Keratinocyte (primary cell): ENCODE measurements at regions not wholly inside any gene's neighbourhood (a gene's known extent, or its start where the extent isn't known, plus 50 kb on each side); places are given as distances from the start of the nearest gene placed in this dataset.

Experiments
- DNase-seq: peaks from one replicate; pipeline ENCODE4 v3.0.0-alpha.2; 2011; ENCODE audit warnings: low read depth, missing footprints, low spot score
- FAIRE-seq: peaks from 2 replicates; lab custom pipeline; 2011; peaks lifted over from hg19 to GRCh38; lab: Jason Lieb, UNC
- H2AFZ ChIP-seq: 2 replicates; pipeline ENCODE4 v1.6.0; 2012; ENCODE audit warnings: low read length, control low read depth, inconsistent platforms; ENCODE audit not compliant: control insufficient read depth
- H3K27ac ChIP-seq: 2 replicates; pipeline ENCODE4 v1.5.1; 2011; ENCODE audit warnings: low read length; ENCODE audit not compliant: control insufficient read depth, insufficient read depth
- H3K27me3 ChIP-seq: 3 replicates; pipeline ENCODE4 v1.6.0; 2011; ENCODE audit warnings: low read length; ENCODE audit not compliant: control insufficient read depth, insufficient read depth; ENCODE audit errors: extremely low read depth
- H3K36me3 ChIP-seq, 2 experiments: 2 replicates in 1 of 2; 3 replicates in 1 of 2; pipeline ENCODE4 v1.5.1; 2011; ENCODE audit warnings: low read length in 2 of 2, mild to moderate bottlenecking in 1 of 2; ENCODE audit not compliant: control insufficient read depth in 2 of 2, insufficient read depth in 2 of 2; ENCODE audit errors: extremely low read depth in 1 of 2
- H3K4me1 ChIP-seq: 3 replicates; pipeline ENCODE4 v1.5.1; 2011; ENCODE audit warnings: low read length; ENCODE audit not compliant: control insufficient read depth, insufficient read depth; ENCODE audit errors: extremely low read depth
- H3K4me2 ChIP-seq: 3 replicates; pipeline ENCODE4 v1.6.0; 2011; ENCODE audit warnings: low read depth, low read length; ENCODE audit not compliant: control insufficient read depth, insufficient read depth; ENCODE audit errors: extremely low read depth
- H3K4me3 ChIP-seq, 3 experiments: fragments of 200-600 bp in 1 of 3; sonication (generic) in 1 of 3; 2 replicates in 2 of 3; 3 replicates in 1 of 3; pipeline ENCODE4 v1.5.1; 2011 to 2016; ENCODE audit warnings: low read length in 3 of 3, mild to moderate bottlenecking in 3 of 3, control low read depth in 2 of 3, inconsistent platforms in 1 of 3, low read depth in 1 of 3, mixed read lengths in 1 of 3, mixed run types in 1 of 3, moderate library complexity in 1 of 3; ENCODE audit not compliant: control insufficient read depth in 2 of 3, insufficient read depth in 2 of 3; ENCODE audit errors: extremely low read depth in 1 of 3
- H3K79me2 ChIP-seq: 2 replicates; pipeline ENCODE4 v1.6.0; 2012; ENCODE audit warnings: low read length; ENCODE audit not compliant: control insufficient read depth, insufficient read depth
- H3K9ac ChIP-seq: 3 replicates; pipeline ENCODE4 v1.6.0; 2011; ENCODE audit warnings: low read length; ENCODE audit not compliant: control insufficient read depth, insufficient read depth; ENCODE audit errors: extremely low read depth
- H3K9me1 ChIP-seq: 3 replicates; pipeline ENCODE4 v1.6.0; 2011; ENCODE audit warnings: low read length; ENCODE audit not compliant: control insufficient read depth, insufficient read depth; ENCODE audit errors: extremely low read depth
- H3K9me3 ChIP-seq: 2 replicates; pipeline ENCODE4 v1.5.1; 2012; ENCODE audit warnings: low read depth, low read length; ENCODE audit not compliant: control insufficient read depth
- H4K20me1 ChIP-seq: 3 replicates; pipeline ENCODE4 v1.6.0; 2011; ENCODE audit warnings: low read length; ENCODE audit not compliant: control insufficient read depth, insufficient read depth; ENCODE audit errors: extremely low read depth
- CTCF ChIP-seq, 3 experiments: IDR thresholded peaks in 1 of 3; conservative IDR thresholded peaks in 1 of 3; optimal IDR thresholded peaks in 1 of 3; 2 replicates in 2 of 3; 3 replicates in 1 of 3; pipeline versions ENCODE3 to v1.5.1; 2011; ENCODE audit warnings: low read length in 3 of 3, mild to moderate bottlenecking in 3 of 3, moderate library complexity in 2 of 3, control low read depth in 1 of 3, inconsistent platforms in 1 of 3; ENCODE audit not compliant: insufficient read depth in 2 of 3; ENCODE audit errors: extremely low read depth in 1 of 3
- EZH2 ChIP-seq: IDR thresholded peaks from one replicate; pipeline ENCODE4 v1.6.1; 2012; ENCODE audit warnings: inconsistent platforms, mild to moderate bottlenecking, low read length, moderate library complexity
- dilution Hi-C: fragments of 300-500 bp; cut with MboI; formaldehyde crosslinking; loops from one replicate; pipeline ENCODE4 v1.7.0; 2020; ENCODE audit warnings: low sequenced_read_pairs; ENCODE audit not compliant: extremely low pct_ligation_motif_present

- Histone ChIP-seq H3K4me1 (no peaks in the 10 kb centered on the region), H3K4me3 (no peak overlapping the region), H2AFZ (no peak overlapping the region), H3K9me3 (no peaks in the 10 kb centered on the region), H3K36me3 (no peaks in the 10 kb centered on the region), H3K27me3 (peaks cover 19% of the 10 kb centered on the region), H3K79me2 (no peaks in the 10 kb centered on the region), H4K20me1 (no peaks in the 10 kb centered on the region), H3K4me2 (no peak overlapping the region), H3K9me1 (no peaks in the 10 kb centered on the region), H3K9ac (no peak overlapping the region), H3K27ac (no peak overlapping the region)
- DNase-seq (no peak), FAIRE-seq (no peak)
- dilution Hi-C loops, result no loop called here
- TF ChIP-seq EZH2, result no peak
- no peak for TF ChIP-seq CTCF (optimal IDR thresholded peaks at IDR 0.05 in 1 of 3, IDR thresholded peaks at IDR 0.05 in 1 of 3, conservative IDR thresholded peaks at IDR 0.05 in 1 of 3; ENCODE audit: extremely low read depth in 1 of 3, insufficient read depth in 2 of 3, low read length in 3 of 3)
Measured at GRCh38 chr11:116506263-116506825, 266.4 kb downstream of the BUD13 start.

- no peak overlapping the region for H2AFZ ChIP-seq
- no peaks in the 10 kb centered on the region for H3K9me3 ChIP-seq
- no peaks in the 10 kb centered on the region for H4K20me1 ChIP-seq
- H3K27ac ChIP-seq, result no peak overlapping the region
- H3K9me1 ChIP-seq, result no peaks in the 10 kb centered on the region
- peaks cover 27% of the 10 kb centered on the region for H3K27me3 ChIP-seq
- H3K36me3 ChIP-seq, result no peaks in the 10 kb centered on the region
- H3K4me3 ChIP-seq, result no peak overlapping the region
- H3K9ac ChIP-seq, result no peak overlapping the region
- FAIRE-seq, result no peak
- no peak for TF ChIP-seq CTCF (optimal IDR thresholded peaks at IDR 0.05 in 1 of 3, IDR thresholded peaks at IDR 0.05 in 1 of 3, conservative IDR thresholded peaks at IDR 0.05 in 1 of 3; ENCODE audit: extremely low read depth in 1 of 3, insufficient read depth in 2 of 3, low read length in 3 of 3)
- TF ChIP-seq EZH2, result no peak
- H3K79me2 ChIP-seq, result no peaks in the 10 kb centered on the region
- H3K4me2 ChIP-seq, result no peak overlapping the region
- DNase-seq, result no peak
- no peaks in the 10 kb centered on the region for H3K4me1 ChIP-seq
- dilution Hi-C loops, result no loop called here
Measured at GRCh38 chr11:116505298-116506262, 267.2 kb downstream of the BUD13 start.
